ENCODE measurements at regions not wholly inside any gene's neighbourhood (a gene's known extent, or its start where the extent isn't known, plus 50 kb on each side); places are given as distances from the start of the nearest gene placed in this dataset.

GRCh38 chr10:130434446-130435385, 298.5 kb downstream of the GLRX3 start:
- DNase-seq, result no peak

- no peak for DNase-seq
These were observed 299.8 kb downstream of the GLRX3 start for GRCh38 chr10:130435961-130436360.

DNA sequence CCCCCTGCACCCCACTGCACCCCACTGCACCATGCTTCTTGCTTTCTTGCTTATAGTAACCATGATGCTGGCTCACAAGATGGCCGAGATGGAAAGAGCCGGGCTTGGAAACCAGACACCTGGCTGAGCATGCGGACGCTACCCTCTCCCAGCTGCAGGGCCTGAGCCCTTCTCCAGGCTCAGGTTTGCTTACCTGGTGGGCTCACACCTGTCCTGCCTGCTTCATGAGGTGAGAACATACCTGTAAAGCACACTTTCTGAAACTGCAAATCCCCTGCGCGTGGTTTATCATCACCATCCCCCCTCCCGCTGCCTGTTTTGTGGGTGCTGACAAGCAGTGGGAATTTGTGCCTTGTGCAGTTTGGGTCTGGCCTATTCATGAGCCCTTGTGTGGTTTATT, 302.7 kb downstream of the GLRX3 start:
- DNase-seq, result no peak

GRCh38 chr10:130439766-130440165, 303.6 kb downstream of the GLRX3 start:
- DNase-seq, result no peak

- no peak for DNase-seq
These were observed 304.3 kb downstream of the GLRX3 start for GRCh38 chr10:130440494-130440893.

DNA sequence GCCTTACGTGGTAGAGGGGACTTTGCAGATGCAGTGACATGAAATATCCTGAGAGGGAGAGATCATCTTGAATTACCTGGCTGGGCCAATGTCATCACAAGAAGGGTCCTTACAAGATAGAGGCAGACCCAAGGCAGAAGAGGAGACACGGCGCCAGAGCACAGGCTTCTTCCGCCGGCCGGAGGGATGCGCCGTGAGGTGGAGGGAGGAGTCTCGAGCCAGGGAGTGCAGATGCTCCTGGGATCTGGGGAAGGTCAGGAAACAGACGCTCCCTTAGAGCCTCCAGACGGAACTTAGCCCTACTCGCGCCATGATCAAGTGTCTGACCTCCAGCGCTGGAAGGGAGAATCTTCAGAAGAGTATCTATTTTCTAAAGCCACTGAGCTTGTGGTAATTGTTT, 304.8 kb downstream of the GLRX3 start:
- DNase-seq, result no peak

DNA sequence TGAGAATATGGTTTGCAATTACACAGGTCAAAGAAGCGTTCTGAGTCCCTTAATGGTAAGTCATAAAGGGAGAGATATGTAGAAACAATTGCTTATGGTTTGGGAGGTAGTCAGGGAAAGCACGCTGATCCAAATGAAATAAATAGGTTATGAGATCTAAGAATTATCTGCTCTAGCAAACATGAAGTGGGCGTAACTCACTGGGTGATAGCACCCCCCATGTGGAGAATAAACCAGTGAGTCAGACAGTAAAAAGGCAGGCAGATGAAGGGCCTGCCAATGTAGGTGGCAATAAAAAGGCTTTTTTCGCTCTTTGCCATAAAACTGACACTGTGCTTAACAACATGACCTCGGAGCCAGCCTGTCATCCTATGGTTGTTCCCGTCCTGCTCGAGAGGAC, 306.9 kb downstream of the GLRX3 start:
- DNase-seq, result no peak

GRCh38 chr10:130453036-130453720, 317.0 kb downstream of the GLRX3 start:
- DNase-seq, result no peak

- no peak for DNase-seq
These were observed 317.7 kb downstream of the GLRX3 start for GRCh38 chr10:130453721-130454542.

- DNase-seq, result no peak
These were observed 318.4 kb downstream of the GLRX3 start for GRCh38 chr10:130454543-130455000.

DNA sequence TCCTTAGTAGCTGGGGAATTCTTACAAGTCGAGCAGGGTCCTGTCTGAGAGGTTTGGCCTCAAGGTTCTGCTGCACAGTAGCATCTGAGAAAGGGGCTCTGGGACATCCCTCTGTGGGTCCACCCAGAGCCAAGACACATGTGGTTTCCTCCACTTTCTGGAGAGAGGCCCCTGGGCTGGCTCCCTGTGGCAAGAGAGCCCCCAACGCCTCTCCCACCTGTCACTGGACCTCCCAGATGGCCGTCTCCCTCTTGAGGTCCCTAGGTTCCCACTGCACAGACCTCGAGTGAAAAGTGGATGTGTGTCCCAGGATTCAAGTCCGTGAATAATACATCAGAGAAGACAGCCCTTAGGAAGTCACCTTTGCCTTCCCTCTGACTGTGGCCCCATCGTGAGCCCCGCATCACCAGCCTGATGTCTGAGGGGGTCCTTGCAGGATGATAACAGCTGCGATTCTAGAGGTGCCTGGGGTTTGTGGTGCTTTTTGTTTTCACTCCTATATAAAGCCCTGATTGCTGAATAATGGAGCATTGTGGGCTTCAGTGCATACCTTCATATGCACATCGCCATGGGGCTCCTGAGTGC, 319.0 kb downstream of the GLRX3 start:
- DNase-seq, result no peak

DNA sequence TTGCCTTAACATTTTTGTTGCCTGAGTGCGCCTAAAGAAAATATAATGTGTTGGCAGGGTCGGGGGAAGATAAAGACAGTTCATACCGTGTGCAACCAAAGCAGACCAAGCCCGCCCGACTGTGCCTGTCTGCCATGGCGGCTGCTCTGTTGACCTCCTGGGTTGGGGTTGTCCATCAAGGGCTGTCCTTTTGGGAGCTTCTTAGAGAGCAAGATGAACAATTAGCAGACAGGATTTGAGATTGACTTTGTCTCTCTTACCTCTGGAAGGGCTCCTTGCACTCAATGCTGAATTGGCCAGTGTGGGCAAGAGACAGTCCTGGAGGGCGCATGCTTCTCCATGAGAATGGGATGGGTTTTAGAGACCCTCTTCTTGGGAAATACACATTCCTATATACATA, 319.6 kb downstream of the GLRX3 start:
- no peak for DNase-seq

- no peak for DNase-seq
These were observed 320.4 kb downstream of the GLRX3 start for GRCh38 chr10:130456616-130457015.

- DNase-seq, result no peak
These were observed 322.3 kb downstream of the GLRX3 start for GRCh38 chr10:130458509-130458908.

DNA sequence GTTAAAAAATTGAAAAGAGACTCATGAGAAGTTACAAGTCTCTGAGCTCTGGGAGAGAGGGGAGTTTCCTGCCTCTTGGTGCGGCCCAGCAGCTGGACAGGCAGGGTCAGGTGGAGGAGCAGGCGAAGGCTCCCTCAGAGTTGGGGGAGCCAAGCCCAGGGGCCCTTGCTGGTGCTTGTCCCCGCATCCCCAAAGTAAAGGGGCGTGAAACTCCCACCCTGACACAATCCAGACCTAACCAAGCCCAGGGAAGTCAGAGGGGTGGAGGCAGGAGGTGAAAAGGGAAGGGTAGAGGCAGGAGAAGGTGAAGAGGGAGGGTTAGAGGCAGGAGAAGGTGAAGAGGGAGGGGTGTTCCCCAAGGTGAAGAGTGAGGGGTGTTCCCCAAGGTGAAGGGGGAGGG, 322.8 kb downstream of the GLRX3 start:
- DNase-seq, result no peak

GRCh38 chr10:130459851-130460490, 323.8 kb downstream of the GLRX3 start:
- DNase-seq, result no peak

GRCh38 chr10:130461631-130462030, 325.4 kb downstream of the GLRX3 start:
- DNase-seq, result no peak

- no peak for DNase-seq
These were observed 327.1 kb downstream of the GLRX3 start for GRCh38 chr10:130463104-130463875.

- DNase-seq, result no peak
These were observed 327.7 kb downstream of the GLRX3 start for GRCh38 chr10:130463876-130464364.

DNA sequence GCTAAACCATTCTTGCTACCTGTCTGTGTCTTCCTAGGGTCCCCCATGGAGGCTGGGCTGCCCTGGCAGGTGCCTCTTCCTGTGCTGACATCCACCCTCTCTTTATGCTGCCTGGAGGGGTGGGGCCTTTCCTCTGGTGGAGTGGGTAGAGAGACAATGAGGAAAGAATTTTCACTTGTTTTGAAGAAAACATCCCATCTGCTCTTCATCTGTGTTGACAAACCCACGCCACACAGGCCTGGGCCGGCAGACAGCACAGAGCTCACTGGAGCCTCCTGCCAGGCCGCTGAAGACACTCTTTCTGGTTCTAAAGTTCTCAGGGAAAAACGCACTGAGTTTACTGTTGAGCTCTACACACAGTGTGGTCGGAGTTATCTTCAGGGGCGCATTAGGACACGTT, 328.2 kb downstream of the GLRX3 start:
- no peak for DNase-seq

- no peak for DNase-seq
These were observed 330.2 kb downstream of the GLRX3 start for GRCh38 chr10:130466271-130466997.

Measured in eye (tissue), 1 donor.